GM19467 (cell line): ENCODE measurements at regions not wholly inside any gene's neighbourhood (a gene's known extent, or its start where the extent isn't known, plus 50 kb on each side); places are given as distances from the start of the nearest gene placed in this dataset.

Source experiments
- ATAC-seq: cut with Tn5 transposase; IDR thresholded peaks from one replicate; pipeline ENCODE4 v1.9.1; 2021; ENCODE audit warnings: mild to moderate bottlenecking, moderate library complexity; ENCODE audit not compliant: unreplicated experiment

- no peak for ATAC-seq
Measured at GRCh38 chr16:77652399-77652798, 69.9 kb upstream of the NUDT7 start.

GRCh38 chr16:77657016-77657415 is 65.3 kb upstream of the NUDT7 start:
- no peak for ATAC-seq

- no peak for ATAC-seq
Measured at GRCh38 chr16:77660311-77660710, 62.0 kb upstream of the NUDT7 start.

GRCh38 chr16:77662246-77662645 is 60.1 kb upstream of the NUDT7 start:
- ATAC-seq: no peak

GRCh38 chr16:77663711-77664110 is 58.6 kb upstream of the NUDT7 start:
- no peak for ATAC-seq

- ATAC-seq: no peak
Measured at GRCh38 chr16:77666771-77667170, 55.5 kb upstream of the NUDT7 start.

GRCh38 chr16:77668201-77668600 is 54.1 kb upstream of the NUDT7 start:
- ATAC-seq: no peak

- no peak for ATAC-seq
Measured at GRCh38 chr16:77669057-77669456, 53.3 kb upstream of the NUDT7 start.
